GM19463 (cell line): ENCODE measurements at regions not wholly inside any gene's neighbourhood (a gene's known extent, or its start where the extent isn't known, plus 50 kb on each side); places are given as distances from the start of the nearest gene placed in this dataset.
"Not testable (repeated sequence)": the region's sequence is repeated elsewhere in the genome, so short reads cannot be mapped to it uniquely, and the experiment has no call there.

ENCODE experiments used
- ATAC-seq: cut with Tn5 transposase; IDR thresholded peaks from one replicate; pipeline ENCODE4 v1.9.1; 2021; ENCODE audit warnings: mild to moderate bottlenecking, moderate library complexity; ENCODE audit not compliant: unreplicated experiment

- not testable (repeated sequence) for ATAC-seq
Measured at GRCh38 chr4:82301390-82301789, 72.4 kb downstream of the HNRNPD start.

GRCh38 chr4:82293304-82293703, 80.5 kb downstream of the HNRNPD start:
- ATAC-seq: peak; percentile 97

DNA sequence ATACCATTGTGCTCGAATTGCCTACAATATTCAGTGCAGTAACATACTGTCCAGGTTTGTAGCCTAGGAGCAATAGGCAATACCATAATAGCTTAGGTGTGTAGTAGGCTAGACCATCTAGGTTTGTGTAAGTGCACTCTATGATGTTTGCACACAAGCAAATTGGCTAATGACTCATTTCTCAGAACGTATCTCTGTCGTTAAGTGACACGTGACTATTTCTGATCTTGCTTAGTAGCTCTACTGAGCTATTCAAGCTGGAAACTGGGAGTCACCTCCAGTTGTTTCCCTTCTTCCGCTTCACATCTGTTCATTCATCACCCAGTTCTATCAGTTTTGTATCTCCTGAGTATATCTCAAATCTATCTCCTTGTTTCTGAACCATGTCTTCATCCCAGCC, 86.1 kb downstream of the HNRNPD start:
- no peak for ATAC-seq

DNA sequence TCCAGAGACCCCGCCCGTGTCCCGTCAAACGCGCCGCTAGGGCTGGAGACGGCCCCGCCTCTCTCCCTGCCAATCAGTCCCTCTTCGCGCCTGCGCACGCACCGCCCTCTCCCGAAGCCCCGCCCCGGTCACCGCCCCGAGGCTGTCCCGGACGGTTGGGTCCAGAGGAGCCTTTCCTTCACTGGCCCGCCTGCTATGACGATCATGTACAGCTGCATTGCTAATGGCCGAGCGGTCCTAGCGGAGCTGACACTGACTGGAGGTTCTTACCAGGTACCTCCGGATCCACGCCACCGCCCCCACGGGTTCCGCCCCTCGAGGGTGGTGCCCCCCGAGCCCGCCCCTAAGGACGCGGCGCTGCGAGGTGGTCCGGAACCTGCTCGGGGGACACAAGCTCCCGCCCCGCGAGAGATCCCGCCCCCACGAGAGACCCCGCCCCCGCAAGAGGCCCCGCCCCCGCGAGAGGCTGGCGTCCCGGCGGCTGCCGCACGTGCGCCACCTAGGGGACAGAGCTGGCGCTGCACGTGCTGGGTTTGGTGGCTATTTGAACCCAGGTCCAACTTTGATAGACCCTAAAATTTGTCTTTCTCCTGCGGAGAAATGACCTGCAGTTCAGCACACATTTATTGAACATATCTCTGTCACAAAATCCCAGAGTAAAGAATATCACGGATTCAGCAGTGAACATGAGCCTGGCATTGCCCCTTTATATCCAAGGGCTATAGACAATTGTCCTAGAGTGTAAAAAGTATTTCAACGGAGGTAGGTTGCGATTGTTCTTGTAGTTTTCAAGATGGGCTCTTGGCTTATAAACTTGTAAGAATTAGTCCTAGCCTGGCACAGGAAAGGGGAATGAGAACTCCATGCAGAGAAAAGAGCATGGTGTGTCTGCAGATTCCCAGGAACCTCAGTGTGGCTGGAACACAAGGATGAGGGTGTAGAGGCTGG, 88.7 kb downstream of the HNRNPD start:
- peak; percentile 99 for ATAC-seq

GRCh38 chr4:82284475-82284857, 89.3 kb downstream of the HNRNPD start:
- ATAC-seq: no peak

- ATAC-seq: no peak
Measured at GRCh38 chr4:82282875-82283274, 90.9 kb downstream of the HNRNPD start.

GRCh38 chr4:82279550-82279949, 94.2 kb downstream of the HNRNPD start:
- not testable (repeated sequence) for ATAC-seq

- no peak for ATAC-seq
Measured at GRCh38 chr4:82276332-82276640, 97.5 kb downstream of the HNRNPD start.

DNA sequence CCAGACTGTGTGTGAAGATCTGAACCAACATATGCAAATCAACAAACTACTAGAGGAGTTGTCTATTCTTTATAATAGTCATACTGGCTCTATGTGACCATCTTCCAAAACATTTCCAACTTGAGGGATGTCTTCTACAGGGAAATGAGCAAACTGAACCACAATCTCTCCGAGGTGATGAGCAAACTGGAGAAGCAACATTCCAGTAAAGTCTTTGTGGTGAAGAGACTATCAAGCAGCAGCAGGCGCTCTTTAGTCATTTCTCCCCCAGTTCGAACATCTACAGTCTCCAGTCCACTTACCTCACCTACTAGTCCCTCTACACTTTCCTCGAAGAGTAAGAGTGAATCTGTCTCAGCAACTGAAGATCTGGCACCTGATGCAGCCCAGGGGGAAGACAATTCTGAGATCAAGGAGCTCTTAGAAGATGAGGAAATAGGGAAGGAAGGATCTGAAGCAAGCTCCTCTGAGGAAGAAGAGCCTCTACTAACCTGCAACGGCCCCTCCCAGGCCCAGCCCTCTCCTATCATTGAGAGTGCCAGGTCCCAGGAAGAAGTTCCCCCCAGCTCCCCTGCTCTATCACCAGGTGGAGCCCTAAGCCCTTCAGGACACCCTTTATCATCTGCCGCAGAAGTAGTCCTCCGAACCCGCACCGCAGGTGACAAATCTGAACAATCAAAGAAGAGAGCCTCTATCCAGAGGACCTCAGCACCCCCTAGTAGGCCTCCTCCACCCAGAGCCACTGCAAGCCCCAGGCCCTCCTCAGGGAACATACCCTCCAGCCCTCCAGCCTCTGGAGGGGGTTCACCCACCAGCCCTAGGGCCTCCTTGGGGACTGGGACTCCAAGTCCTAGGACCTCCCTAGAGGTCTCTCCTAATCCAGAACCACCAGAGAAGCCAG, 98.1 kb downstream of the HNRNPD start:
- no peak for ATAC-seq

- ATAC-seq: not testable (repeated sequence)
Measured at GRCh38 chr4:82274700-82275099, 99.1 kb downstream of the HNRNPD start.

- not testable (repeated sequence) for ATAC-seq
Measured at GRCh38 chr4:82272523-82272922, 101.3 kb downstream of the HNRNPD start.

GRCh38 chr4:82271915-82272480, 101.8 kb downstream of the HNRNPD start:
- ATAC-seq: not testable (repeated sequence)

DNA sequence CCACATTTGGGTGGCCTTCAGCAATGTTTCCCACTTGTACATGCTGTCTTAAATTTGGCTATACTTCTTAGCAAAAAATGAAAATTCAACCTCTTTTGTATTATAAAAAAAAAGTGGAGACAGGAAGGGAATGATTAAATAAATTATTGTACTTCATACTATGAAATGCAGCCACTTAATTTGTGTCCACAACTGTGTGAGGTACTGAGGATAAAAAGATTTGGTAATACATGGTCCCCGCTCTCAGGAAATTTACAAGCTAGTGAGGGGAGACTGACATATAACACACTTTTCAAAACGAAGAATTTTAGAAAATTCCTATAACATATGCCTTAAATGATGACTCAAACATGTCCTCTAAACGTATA, 105.0 kb downstream of the HNRNPD start:
- no peak for ATAC-seq

DNA sequence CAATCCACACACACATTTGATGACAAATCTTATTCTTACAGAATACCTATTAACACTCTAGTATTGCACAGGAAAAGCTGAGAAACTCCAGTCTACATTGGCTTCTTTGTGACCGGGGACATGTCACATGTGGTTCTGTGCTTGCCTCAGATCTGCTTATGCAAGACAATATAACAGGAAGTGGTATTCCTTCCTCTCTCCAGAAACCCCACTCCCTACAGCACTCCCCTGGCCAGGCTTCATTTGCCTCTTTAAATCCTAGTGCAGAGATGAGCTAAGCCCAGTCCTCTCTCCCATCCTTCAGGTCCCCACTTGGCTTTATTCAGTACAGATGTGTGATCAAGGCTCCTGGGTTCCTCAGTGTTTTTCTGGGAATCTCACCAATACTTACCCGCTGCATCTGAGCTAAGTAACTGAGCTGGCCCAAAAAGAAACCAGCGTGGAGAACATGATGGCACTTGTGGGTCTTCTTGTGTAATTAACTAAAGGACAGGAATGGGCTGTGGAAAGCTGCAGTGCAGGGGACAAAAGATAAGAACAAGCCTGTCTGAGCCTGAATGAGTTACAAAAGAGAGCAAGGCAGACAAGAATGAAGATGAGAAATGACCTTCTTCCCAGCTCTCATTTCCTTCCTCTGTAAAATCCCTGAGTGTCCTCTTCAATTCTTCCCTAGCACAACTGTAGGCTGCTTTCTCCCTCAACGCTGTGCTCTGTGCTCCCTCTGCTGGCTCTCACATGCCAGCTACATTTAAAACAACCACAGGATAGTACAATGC, 105.6 kb downstream of the HNRNPD start:
- ATAC-seq: peak; percentile 85

GRCh38 chr4:82267506-82267905, 106.3 kb downstream of the HNRNPD start:
- no peak for ATAC-seq

GRCh38 chr4:82266345-82266744, 107.4 kb downstream of the HNRNPD start:
- no peak for ATAC-seq

- no peak for ATAC-seq
Measured at GRCh38 chr4:82261084-82261483, 112.7 kb downstream of the HNRNPD start.

- no peak for ATAC-seq
Measured at GRCh38 chr4:82260632-82261031, 113.2 kb downstream of the HNRNPD start.

DNA sequence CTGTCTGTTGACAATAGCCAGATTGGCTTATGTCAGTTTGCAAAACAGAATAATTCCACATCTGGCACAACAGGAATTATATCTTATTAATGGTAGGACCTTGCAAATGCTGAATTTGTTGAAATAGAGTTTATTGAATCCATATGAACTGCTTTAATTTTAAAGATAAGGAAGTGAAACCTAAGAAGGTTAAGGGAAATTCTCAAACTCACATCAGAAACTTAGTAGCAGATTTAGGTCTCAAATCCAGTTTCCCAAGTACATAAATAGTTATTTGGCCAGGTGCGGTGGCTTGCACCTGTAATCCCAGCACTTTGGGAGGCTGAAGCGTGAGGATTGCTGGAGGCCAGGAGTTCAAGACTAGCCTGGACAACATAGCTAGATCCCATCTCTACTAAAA, 117.1 kb downstream of the HNRNPD start:
- no peak for ATAC-seq

DNA sequence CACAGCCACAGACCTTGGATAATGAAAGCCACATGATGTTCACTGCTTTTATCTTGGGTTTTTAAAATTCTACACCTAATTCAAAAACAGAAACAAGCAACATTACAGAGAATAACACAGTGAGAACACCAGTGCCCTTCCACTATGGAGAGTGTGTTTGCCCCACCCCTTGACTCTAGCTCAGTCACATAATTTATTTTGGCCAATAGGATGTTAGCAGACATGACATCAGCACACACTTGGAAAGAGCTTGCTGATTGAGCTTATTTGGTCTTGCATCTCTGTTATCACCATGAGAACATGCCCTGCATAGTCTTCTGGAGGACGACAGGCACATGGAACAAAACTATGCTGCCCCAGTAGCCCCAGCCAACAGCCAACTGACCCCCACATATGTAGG, 118.1 kb downstream of the HNRNPD start:
- ATAC-seq: no peak
